Omental fat pad (tissue), 3 donors: ENCODE measurements at regions not wholly inside any gene's neighbourhood (a gene's known extent, or its start where the extent isn't known, plus 50 kb on each side); places are given as distances from the start of the nearest gene placed in this dataset.
A peak's percentile ranks its signal among the peaks of the same experiment; 100 is the strongest.

Source experiments
- ATAC-seq: fragments of 150-250 bp; one replicate; pipeline ENCODE4 v1.9.1; 2016; ENCODE audit warnings: mild to moderate bottlenecking, moderate library complexity; ENCODE audit not compliant: low FRiP score
- DNase-seq: peaks from one replicate; pipeline ENCODE4 v3.0.0-alpha.2; 2019; ENCODE audit warnings: low spot score
- CTCF ChIP-seq, 3 donors: fragments of 450-650 bp; IDR thresholded peaks; one replicate each; pipeline ENCODE4 v1.5.1; 2016 to 2017; ENCODE audit warnings: antibody characterized with exemption in 3 of 3, mild to moderate bottlenecking in 3 of 3, moderate library complexity in 2 of 3

DNA sequence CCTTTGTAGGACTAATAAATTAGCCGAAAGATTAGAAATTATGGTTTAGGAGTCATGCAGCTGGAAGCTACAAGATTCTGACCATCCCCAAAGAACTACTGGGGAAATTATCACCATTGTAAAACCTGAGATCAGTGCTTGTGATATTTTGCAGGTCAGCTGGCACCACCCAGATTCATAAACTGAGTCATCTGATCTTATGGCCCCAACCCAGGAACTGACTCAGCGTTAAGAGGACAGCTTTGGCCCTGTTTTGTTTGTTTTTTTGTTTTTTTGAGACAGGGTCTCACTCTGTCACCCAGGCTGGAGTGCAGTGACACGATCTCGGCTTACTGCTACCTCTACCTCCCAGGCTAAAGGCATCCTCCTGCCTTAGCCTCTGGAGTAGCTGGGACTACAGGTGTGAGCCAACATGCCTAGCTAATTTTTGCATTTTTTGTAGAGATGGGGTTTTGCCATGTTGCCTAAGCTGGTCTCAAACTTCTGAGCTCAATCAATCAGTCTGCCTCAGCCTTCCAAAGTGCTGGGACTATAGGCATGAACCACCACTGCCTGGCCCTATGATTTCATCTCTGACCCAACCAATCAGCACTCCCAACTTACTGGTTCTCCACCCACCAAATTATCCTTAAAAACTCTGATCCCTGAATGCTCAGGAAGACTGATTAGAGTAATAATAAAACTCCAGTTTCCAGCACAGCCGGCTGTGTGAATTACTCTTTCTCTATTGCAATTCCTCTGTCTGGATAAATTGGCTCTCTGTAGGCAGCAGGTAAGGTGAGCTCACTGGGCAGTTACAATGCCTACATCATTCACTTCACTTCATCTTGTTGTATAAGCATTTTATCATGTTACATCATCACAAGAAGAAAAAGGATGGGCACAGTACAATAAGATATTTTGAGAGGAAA, 79.4 kb upstream of the KSR1 start:
- DNase-seq (no peak), ATAC-seq (no peak)
- TF ChIP-seq CTCF (IDR thresholded peaks at IDR 0.05): no peak

DNA sequence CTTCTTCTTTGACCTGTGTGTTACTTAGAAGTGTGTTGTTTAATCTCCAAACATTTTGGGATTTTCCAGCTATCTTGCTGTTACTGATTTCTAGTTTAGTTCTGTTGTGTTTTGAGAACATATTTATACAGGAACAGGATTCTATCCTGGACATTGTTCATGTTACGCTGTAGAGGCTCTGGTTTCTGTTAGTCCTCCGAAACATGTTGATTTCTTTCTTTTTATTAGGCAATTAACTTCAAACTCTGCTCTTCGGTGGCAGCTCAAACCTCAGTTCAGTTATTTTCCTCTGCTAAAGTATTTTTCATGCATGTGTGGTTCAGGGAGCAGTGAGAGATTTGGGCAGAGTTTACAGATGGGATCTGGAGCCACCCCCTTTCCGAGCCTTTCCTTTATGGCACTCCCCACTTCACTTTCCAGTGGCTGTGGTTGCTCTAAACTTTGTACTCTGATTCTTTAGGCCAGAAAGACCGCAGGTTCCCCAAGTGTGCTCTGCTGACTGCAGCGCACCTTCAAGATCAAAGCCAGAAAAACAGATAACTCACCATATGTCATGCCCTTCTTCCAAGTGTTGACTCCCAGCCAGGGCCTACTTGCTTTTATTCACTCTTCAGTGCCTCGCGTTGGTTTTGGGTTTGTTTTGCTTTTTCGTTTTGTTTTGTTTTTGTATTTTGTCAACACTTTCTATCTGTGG, 77.6 kb upstream of the KSR1 start:
- DNase-seq (no peak), ATAC-seq (no peak)
- TF ChIP-seq CTCF (IDR thresholded peaks at IDR 0.05): no peak

DNA sequence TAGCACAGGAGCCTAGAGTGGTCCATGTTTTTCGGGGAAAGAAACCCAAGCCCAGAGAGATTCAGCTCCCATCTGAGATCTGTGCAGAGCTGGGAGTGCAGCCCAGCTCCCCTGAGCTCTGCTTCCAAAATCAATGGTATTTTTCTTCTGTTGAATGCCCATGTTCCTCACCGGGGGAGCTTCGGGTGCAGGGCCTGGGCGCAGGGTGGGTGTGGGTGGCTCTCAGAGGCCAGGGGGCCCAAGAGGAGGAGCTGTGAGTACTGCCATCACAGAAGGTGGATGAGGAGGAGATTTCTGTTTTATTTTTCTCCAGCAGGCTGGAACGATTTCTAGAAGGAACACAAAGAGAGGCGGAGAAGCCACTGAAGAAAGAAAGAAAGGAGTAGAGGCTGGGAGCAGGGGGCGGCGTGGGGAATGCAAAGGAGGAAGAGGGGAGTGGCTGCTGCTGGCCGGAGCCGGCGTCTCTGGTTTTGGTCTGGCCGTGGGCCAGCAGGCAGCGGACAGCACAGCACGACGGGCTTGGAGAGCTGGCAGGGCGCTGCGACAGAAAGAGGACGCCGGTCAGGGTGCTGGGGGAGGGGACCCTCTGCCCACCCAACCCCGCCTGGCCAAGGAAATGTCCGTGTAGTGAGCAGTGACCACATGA, 76.2 kb upstream of the KSR1 start:
- no peak for TF ChIP-seq CTCF (IDR thresholded peaks at IDR 0.05)
- ATAC-seq (no peak), DNase-seq (no peak)

GRCh38 chr17:27380551-27380950, 75.7 kb upstream of the KSR1 start:
- DNase-seq (no peak), ATAC-seq (no peak)
- no peak for TF ChIP-seq CTCF (IDR thresholded peaks at IDR 0.05)

GRCh38 chr17:27381007-27381501, 75.2 kb upstream of the KSR1 start:
- ATAC-seq (no peak), DNase-seq (peak; percentile 42)
- peak in 2 of 3 donors; percentile 51 to 60 for TF ChIP-seq CTCF (IDR thresholded peaks at IDR 0.05)

DNA sequence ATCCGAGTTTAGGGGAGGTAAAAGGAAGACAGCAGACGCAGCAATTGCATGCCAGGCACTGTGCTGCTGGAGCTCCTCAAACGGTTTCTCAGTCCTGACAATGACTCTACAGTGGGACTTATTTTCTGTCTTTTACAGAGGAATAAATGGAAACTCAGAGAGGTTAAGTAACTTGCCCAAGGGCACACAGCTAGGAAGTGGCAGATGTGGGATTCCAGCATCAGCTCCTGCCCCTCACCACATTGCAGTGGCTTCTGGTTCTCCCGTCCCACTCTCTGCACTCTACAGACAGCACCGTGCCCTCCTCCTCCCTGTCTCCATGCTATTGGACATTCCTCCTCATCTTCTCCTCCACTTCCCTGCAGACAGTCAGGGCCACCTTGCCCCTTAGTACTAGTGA, 74.2 kb upstream of the KSR1 start:
- TF ChIP-seq CTCF (IDR thresholded peaks at IDR 0.05): no peak
- no peak for ATAC-seq
- DNase-seq: no peak
